GM12873 (cell line): ENCODE measurements at regions not wholly inside any gene's neighbourhood (a gene's known extent, or its start where the extent isn't known, plus 50 kb on each side); places are given as distances from the start of the nearest gene placed in this dataset.

Experiments used
- CTCF ChIP-seq: IDR thresholded peaks from 2 replicates; pipeline ENCODE4 v1.5.1; 2012; ENCODE audit warnings: low read depth, mild to moderate bottlenecking, moderate library complexity, low read length, control low read depth; ENCODE audit not compliant: insufficient read depth; ENCODE audit errors: missing control alignments

GRCh38 chr17:77476498-77476897 is 335.7 kb downstream of the SEC14L1 start:
- no peak for TF ChIP-seq CTCF

GRCh38 chr17:77476931-77477805 is 336.4 kb downstream of the SEC14L1 start:
- TF ChIP-seq CTCF, result no peak

GRCh38 chr17:77478281-77478680 is 337.5 kb downstream of the SEC14L1 start:
- no peak for TF ChIP-seq CTCF

GRCh38 chr17:77478899-77479298 is 338.1 kb downstream of the SEC14L1 start:
- no peak for TF ChIP-seq CTCF

GRCh38 chr17:77479372-77480198 is 338.8 kb downstream of the SEC14L1 start:
- no peak for TF ChIP-seq CTCF

- no peak for TF ChIP-seq CTCF
Observed at GRCh38 chr17:77480199-77480508, 339.4 kb downstream of the SEC14L1 start.

GRCh38 chr17:77480509-77481215 is 339.9 kb downstream of the SEC14L1 start:
- no peak for TF ChIP-seq CTCF
